ENCODE measurements at regions not wholly inside any gene's neighbourhood (a gene's known extent, or its start where the extent isn't known, plus 50 kb on each side); places are given as distances from the start of the nearest gene placed in this dataset.

DNA sequence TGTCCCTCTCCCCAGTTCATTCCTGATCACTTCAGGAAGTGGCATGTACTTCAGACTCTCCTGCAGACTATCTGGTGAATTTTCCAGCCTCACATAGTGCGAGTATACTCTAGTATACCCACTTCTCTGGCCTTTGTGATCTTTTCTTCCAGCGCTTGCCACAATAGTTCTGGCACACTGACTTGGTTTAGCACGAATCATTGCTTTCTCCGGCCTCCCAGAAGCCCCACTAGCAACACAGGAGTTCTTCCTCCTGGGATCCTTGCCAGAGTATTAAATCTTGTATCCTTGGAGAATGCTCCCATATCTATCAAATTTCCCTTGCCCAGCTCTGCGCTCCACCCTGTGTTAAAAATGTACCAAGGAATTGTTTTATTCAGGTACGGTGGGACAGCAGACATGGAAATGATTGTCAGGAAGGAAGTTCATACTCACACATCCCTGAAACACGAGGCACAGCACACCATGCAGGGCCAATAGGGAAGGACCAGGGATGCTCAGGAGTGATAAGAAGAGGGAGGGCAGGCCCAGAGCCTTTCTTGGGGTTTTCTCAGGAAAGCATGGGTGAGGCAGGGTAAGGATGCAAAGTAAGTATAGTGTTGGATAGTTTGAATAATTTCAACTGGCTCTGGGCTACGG, 136.7 kb downstream of the ADSS2 start:
- WGBS, 5 donors = 42 to 72% (median 58%) methylated on average over 8 of the region's 8 CpGs
- no peak for DNase-seq
- H3K4me1 ChIP-seq = peaks cover 0 to 3% (median 0%) of the 10 kb centered on the region in 4 donors
- H3K27me3 ChIP-seq = no peaks in the 10 kb centered on the region
- H3K4me3 ChIP-seq = no peak overlapping the region
- H3K9me3 ChIP-seq = no peaks in the 10 kb centered on the region
- intact Hi-C loops (cut with DNase I; ENCODE audit: low total_unique reads) = no loop called here
- no peak overlapping the region for H3K27ac ChIP-seq
- H3K36me3 ChIP-seq = no peaks in the 10 kb centered on the region
- TF ChIP-seq, protein P1, sequence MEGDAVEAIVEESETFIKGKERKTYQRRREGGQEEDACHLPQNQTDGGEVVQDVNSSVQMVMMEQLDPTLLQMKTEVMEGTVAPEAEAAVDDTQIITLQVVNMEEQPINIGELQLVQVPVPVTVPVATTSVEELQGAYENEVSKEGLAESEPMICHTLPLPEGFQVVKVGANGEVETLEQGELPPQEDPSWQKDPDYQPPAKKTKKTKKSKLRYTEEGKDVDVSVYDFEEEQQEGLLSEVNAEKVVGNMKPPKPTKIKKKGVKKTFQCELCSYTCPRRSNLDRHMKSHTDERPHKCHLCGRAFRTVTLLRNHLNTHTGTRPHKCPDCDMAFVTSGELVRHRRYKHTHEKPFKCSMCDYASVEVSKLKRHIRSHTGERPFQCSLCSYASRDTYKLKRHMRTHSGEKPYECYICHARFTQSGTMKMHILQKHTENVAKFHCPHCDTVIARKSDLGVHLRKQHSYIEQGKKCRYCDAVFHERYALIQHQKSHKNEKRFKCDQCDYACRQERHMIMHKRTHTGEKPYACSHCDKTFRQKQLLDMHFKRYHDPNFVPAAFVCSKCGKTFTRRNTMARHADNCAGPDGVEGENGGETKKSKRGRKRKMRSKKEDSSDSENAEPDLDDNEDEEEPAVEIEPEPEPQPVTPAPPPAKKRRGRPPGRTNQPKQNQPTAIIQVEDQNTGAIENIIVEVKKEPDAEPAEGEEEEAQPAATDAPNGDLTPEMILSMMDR (IDR thresholded peaks at IDR 0.05) = no peak
- TF ChIP-seq POLR2AphosphoS5 (IDR thresholded peaks at IDR 0.05) (no peak), POLR2A (IDR thresholded peaks at IDR 0.05) (no peak), EP300 (IDR thresholded peaks at IDR 0.05) (no peak)

GRCh38 chr1:244315996-244316395, 135.7 kb downstream of the ADSS2 start:
- WGBS, 5 donors = 96 to 100% (median 97%) methylated on average over 4 of the region's 4 CpGs
- no peak for DNase-seq

DNA sequence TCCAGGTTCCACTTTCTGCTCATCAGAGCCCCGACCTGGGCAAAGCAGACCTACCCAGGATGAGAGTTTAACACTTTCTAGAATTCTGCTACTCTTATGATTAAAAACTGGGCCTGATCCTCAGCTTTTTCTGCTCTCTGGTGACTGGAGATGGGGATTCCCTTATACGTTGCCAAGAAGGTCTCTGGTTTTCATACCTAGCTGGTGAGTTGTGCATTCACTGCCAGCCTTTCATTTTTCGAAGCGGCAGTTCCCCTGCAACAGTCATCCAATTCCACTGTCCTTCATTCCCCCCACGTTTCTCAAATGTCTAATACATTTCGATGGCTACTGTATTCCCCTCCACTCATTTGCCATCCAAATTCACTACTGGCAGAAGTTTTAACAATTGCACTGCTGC, 135.3 kb downstream of the ADSS2 start:
- no peak for DNase-seq
- TF ChIP-seq POLR2AphosphoS5 (IDR thresholded peaks at IDR 0.05) (no peak), EP300 (IDR thresholded peaks at IDR 0.05) (no peak)
- TF ChIP-seq, protein P1 (IDR thresholded peaks at IDR 0.05) = no peak
- no peak overlapping the region for H3K27ac ChIP-seq
- peaks cover 0 to 16% (median 1%) of the 10 kb centered on the region in 4 donors for H3K4me1 ChIP-seq
- intact Hi-C loops (cut with DNase I; ENCODE audit: low total_unique reads) = no loop called here
- H3K9me3 ChIP-seq = no peaks in the 10 kb centered on the region
- H3K4me3 ChIP-seq = no peak overlapping the region
- WGBS, 5 donors = 85 to 92% (median 90%) methylated on average over 6 of the region's 6 CpGs
- H3K27me3 ChIP-seq = no peaks in the 10 kb centered on the region
- H3K36me3 ChIP-seq = no peaks in the 10 kb centered on the region

More at GRCh38 chr1:244315996-244316395, 135.7 kb downstream of the ADSS2 start:
- no peak overlapping the region for H3K4me3 ChIP-seq
- H3K27ac ChIP-seq = no peak overlapping the region
- no peaks in the 10 kb centered on the region for H3K36me3 ChIP-seq
- TF ChIP-seq, protein P1 (IDR thresholded peaks at IDR 0.05) = no peak
- TF ChIP-seq POLR2A (IDR thresholded peaks at IDR 0.05) (no peak), POLR2AphosphoS5 (IDR thresholded peaks at IDR 0.05) (no peak), EP300 (IDR thresholded peaks at IDR 0.05) (no peak)
- intact Hi-C loops (cut with DNase I; ENCODE audit: low total_unique reads) = no loop called here
- H3K9me3 ChIP-seq = no peaks in the 10 kb centered on the region
- peaks cover 0 to 12% (median 1%) of the 10 kb centered on the region in 4 donors for H3K4me1 ChIP-seq
- H3K27me3 ChIP-seq = no peaks in the 10 kb centered on the region

DNA sequence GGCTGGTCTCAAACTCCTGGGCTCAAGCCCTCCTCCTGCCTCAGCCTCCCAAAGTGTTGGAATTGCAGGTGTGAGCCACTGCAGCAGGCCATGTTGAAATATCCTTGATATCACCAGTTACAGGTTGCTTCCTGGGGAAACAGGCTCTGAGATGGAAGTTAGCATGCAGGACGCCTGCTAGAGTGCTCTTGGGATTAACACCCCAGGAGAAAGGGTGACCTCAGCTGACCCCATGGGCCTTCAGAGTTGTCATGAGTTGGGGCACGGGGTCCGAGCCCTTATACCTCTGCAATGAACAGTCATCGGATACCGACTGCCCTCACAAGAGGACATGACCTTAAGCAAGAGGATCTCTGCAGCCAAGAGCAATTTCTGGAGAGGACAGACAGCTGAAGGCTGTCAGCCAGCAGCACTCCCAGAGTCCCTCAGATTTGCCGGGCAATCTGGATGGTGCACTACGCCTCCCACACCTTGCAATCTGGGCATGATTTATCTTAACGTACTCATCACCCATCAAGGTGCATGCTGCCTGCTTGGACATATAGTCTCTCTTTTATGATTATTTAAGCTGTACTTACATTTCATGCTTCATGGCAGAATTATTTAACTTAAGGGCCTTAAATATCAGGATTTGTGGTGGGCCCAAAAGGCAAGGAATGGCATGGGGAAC, 134.6 kb downstream of the ADSS2 start:
- no peaks in the 10 kb centered on the region for H3K36me3 ChIP-seq
- no peaks in the 10 kb centered on the region for H3K9me3 ChIP-seq
- intact Hi-C loops (cut with DNase I; ENCODE audit: low total_unique reads) = no loop called here
- WGBS, 5 donors = 65 to 84% (median 73%) methylated on average over 8 of the region's 8 CpGs
- H3K4me3 ChIP-seq = no peak overlapping the region
- H3K27me3 ChIP-seq = no peaks in the 10 kb centered on the region
- peaks cover 6 to 23% (median 8%) of the 10 kb centered on the region in 4 donors for H3K4me1 ChIP-seq
- TF ChIP-seq POLR2A (IDR thresholded peaks at IDR 0.05) (no peak), EP300 (IDR thresholded peaks at IDR 0.05) (no peak), POLR2AphosphoS5 (IDR thresholded peaks at IDR 0.05) (no peak)
- TF ChIP-seq, protein P1 (IDR thresholded peaks at IDR 0.05) = no peak
- no peak overlapping the region for H3K27ac ChIP-seq
- no peak for DNase-seq

All from stomach (tissue), 8 donors.